Colonic mucosa (tissue), 4 donors: ENCODE measurements at regions not wholly inside any gene's neighbourhood (a gene's known extent, or its start where the extent isn't known, plus 50 kb on each side); places are given as distances from the start of the nearest gene placed in this dataset.

Source experiments
- DNase-seq: peaks from one replicate; pipeline ENCODE4 v3.0.0-alpha.2; 2020
- H3K27ac ChIP-seq: fragments of 200-600 bp; one replicate; pipeline ENCODE4 v1.8.0; 2021
- H3K27me3 ChIP-seq: fragments of 200-600 bp; one replicate; pipeline ENCODE4 v1.8.0; 2021
- H3K36me3 ChIP-seq: fragments of 200-600 bp; one replicate; pipeline ENCODE4 v1.8.0; 2021
- H3K4me1 ChIP-seq: fragments of 200-600 bp; one replicate; pipeline ENCODE4 v1.8.0; 2021; ENCODE audit warnings: mild to moderate bottlenecking
- H3K4me3 ChIP-seq: fragments of 200-600 bp; one replicate; pipeline ENCODE4 v1.8.0; 2021
- H3K9ac ChIP-seq, 2 donors: one replicate each; pipeline ENCODE4 v1.7.0; 2013; ENCODE audit warnings: control low read depth in 2 of 2, low read depth in 2 of 2, low read length in 2 of 2
- H3K9me3 ChIP-seq: fragments of 200-600 bp; one replicate; pipeline ENCODE4 v1.8.0; 2021
- intact Hi-C: fragments of 100-400 bp; cut with DNase I; formaldehyde crosslinking; loops from one replicate; pipeline ENCODE4 v1.14.1; 2022
- TF ChIP-seq, protein P1 (sequence below): fragments of 200-600 bp; IDR thresholded peaks from one replicate; pipeline ENCODE4 v1.8.0; 2022; ENCODE audit warnings: antibody characterized with exemption, mild to moderate bottlenecking
- donor health status: healthy.
- donor health status: DM: no; HTN: no; CAD: no.
- donor health status: DM: no; HTN: no; CAD: no.

DNA sequence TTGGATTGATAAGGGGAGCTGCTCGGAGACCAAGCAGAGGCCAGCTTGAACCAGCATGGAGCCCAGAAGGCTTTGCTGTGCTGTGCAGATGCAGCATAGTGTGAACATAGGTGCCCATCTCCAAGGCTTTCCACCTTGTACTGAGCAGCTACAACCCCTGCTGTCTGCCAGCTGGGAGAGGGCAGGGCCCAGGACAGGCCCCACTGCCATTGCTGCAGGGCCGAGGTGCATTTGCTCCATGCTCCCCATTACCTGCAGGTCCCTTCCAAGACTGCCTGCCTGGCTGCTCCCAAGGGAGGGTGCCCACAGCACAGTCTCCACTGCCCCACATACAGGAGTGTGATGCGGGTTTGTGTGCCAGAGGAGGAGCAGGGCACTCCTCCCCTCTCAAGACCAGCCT is 1016.0 kb upstream of the INTU start:
- no peak for DNase-seq
- H3K9ac ChIP-seq = no peak overlapping the region
- TF ChIP-seq, protein P1, sequence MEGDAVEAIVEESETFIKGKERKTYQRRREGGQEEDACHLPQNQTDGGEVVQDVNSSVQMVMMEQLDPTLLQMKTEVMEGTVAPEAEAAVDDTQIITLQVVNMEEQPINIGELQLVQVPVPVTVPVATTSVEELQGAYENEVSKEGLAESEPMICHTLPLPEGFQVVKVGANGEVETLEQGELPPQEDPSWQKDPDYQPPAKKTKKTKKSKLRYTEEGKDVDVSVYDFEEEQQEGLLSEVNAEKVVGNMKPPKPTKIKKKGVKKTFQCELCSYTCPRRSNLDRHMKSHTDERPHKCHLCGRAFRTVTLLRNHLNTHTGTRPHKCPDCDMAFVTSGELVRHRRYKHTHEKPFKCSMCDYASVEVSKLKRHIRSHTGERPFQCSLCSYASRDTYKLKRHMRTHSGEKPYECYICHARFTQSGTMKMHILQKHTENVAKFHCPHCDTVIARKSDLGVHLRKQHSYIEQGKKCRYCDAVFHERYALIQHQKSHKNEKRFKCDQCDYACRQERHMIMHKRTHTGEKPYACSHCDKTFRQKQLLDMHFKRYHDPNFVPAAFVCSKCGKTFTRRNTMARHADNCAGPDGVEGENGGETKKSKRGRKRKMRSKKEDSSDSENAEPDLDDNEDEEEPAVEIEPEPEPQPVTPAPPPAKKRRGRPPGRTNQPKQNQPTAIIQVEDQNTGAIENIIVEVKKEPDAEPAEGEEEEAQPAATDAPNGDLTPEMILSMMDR = no peak
- no peaks in the 10 kb centered on the region for H3K4me1 ChIP-seq
- no peak overlapping the region for H3K4me3 ChIP-seq
- intact Hi-C loops = no loop called here
- no peak overlapping the region for H3K27ac ChIP-seq
- H3K9me3 ChIP-seq = no peaks in the 10 kb centered on the region
- H3K27me3 ChIP-seq = no peaks in the 10 kb centered on the region
- H3K36me3 ChIP-seq = no peaks in the 10 kb centered on the region

DNA sequence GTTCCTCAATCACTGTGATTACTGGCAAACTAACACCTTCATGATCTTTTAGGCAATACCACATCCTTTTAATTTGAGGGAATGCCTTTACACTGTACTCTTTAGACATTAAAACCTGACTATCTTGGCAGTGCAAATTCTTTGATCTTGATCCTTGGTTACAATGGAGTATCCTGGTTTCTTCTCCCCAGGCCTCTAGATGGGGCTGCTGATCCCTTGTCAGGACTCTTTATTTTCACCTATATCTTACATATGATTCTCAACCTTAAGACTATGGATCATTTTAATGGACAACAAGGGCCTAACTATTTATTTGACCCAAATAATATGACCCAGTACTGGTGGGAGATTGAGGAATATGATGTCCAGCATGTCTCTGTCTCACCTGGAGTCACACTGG is 1005.5 kb upstream of the INTU start:
- Histone ChIP-seq H3K9ac (no peak overlapping the region), H3K27me3 (no peaks in the 10 kb centered on the region), H3K9me3 (no peaks in the 10 kb centered on the region), H3K36me3 (no peaks in the 10 kb centered on the region), H3K27ac (no peak overlapping the region), H3K4me1 (no peaks in the 10 kb centered on the region), H3K4me3 (no peak overlapping the region)
- TF ChIP-seq, protein P1 = no peak
- intact Hi-C loops = no loop called here
- DNase-seq = no peak

DNA sequence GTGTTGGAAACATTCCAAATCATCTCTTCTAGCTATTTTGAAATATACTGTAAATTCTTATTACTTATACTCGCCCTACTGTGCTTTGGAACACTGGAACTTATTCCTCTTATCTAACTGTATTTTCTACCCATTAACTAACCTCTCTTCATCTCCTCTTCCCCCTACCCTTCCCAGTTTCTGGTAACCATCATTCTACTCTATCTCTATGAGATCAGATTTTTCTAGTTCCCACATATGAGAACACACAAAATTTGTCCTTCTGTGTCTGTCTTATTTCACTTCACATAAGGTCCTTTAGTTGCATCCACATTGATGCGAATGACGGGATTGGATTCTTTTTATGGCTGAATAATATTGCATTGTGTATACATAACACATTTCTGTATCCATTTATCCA is 1003.8 kb upstream of the INTU start:
- DNase-seq = no peak
- no peaks in the 10 kb centered on the region for H3K36me3 ChIP-seq
- H3K27me3 ChIP-seq = no peaks in the 10 kb centered on the region
- no peaks in the 10 kb centered on the region for H3K9me3 ChIP-seq
- TF ChIP-seq, protein P1 = no peak
- H3K27ac ChIP-seq = no peak overlapping the region
- no peak overlapping the region for H3K9ac ChIP-seq
- no peak overlapping the region for H3K4me3 ChIP-seq
- no peaks in the 10 kb centered on the region for H3K4me1 ChIP-seq
- intact Hi-C loops = no loop called here

DNA sequence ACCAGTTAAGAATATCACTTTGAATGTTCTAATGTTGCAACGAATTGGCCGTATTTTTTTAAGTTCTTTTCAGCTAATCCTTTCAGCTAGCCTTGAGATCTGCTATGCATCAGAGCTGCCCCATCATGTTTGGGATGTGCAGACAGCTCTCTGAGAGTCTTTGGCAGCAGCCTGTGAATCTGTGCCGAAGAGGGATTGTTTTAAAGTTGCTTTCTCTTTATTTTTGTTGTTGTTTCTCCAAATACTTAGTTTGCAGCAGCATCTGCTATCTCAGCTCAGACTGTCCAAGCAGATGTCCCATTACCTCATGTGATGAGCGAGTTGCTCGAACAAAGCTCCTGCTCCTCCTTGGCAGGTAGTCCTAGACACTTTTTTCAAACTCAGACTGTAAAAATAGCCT is 1002.5 kb upstream of the INTU start:
- Histone ChIP-seq H3K4me3 (no peak overlapping the region), H3K27me3 (no peaks in the 10 kb centered on the region), H3K9me3 (no peaks in the 10 kb centered on the region), H3K27ac (no peak overlapping the region), H3K9ac (no peak overlapping the region), H3K36me3 (no peaks in the 10 kb centered on the region), H3K4me1 (no peaks in the 10 kb centered on the region)
- intact Hi-C loops = no loop called here
- TF ChIP-seq, protein P1 = no peak
- DNase-seq = no peak

DNA sequence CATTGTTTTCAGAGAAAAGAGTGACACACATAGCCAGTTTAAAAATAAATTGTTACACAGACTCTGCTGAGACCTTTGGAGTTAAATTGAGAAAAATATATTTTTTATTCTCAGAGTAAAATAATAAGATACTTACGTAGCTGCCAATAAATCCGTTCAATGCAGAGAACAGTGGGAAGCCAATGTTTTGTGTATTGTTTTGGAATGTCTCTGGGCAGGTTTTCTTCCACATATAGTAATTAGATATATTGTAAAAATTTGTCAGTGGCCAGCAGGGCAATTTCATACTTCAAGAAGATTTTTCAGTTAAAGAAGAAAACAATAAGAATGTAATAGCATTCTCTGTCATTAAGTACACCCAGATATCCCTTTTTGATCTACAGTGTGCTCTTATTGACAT is 999.5 kb upstream of the INTU start:
- no peak for DNase-seq
- H3K9ac ChIP-seq = no peak overlapping the region
- H3K9me3 ChIP-seq = no peaks in the 10 kb centered on the region
- no peaks in the 10 kb centered on the region for H3K4me1 ChIP-seq
- no peak overlapping the region for H3K4me3 ChIP-seq
- H3K27ac ChIP-seq = no peak overlapping the region
- intact Hi-C loops = no loop called here
- no peaks in the 10 kb centered on the region for H3K27me3 ChIP-seq
- H3K36me3 ChIP-seq = no peaks in the 10 kb centered on the region
- TF ChIP-seq, protein P1 = no peak

DNA sequence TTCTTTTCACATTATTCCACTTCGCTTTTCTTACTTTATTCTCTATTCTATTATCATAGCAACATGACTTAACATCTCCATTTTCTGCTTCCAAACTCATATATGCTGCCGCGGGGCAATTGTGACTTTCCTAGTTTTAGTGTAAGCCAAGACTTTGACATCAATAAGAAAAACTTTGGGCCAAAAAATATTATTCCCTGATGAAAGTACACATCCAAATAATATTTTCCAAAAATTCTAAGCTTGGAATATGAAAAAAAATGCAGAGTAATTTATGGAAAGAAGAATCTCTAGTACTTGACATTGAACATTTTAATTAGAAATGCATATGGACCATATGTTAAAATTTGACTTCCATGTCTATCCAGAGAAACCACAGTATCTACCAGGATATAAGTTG is 995.1 kb upstream of the INTU start:
- H3K9me3 ChIP-seq = no peaks in the 10 kb centered on the region
- H3K27me3 ChIP-seq = no peaks in the 10 kb centered on the region
- no peak overlapping the region for H3K4me3 ChIP-seq
- no peak overlapping the region for H3K27ac ChIP-seq
- no peak for DNase-seq
- H3K4me1 ChIP-seq = no peaks in the 10 kb centered on the region
- TF ChIP-seq, protein P1 = no peak
- intact Hi-C loops = no loop called here
- H3K36me3 ChIP-seq = no peaks in the 10 kb centered on the region
- no peak overlapping the region for H3K9ac ChIP-seq
